ENCODE measurements at regions not wholly inside any gene's neighbourhood (a gene's known extent, or its start where the extent isn't known, plus 50 kb on each side); places are given as distances from the start of the nearest gene placed in this dataset.
"Not testable (repeated sequence)": the region's sequence is repeated elsewhere in the genome, so short reads cannot be mapped to it uniquely, and the experiment has no call there.

DNA sequence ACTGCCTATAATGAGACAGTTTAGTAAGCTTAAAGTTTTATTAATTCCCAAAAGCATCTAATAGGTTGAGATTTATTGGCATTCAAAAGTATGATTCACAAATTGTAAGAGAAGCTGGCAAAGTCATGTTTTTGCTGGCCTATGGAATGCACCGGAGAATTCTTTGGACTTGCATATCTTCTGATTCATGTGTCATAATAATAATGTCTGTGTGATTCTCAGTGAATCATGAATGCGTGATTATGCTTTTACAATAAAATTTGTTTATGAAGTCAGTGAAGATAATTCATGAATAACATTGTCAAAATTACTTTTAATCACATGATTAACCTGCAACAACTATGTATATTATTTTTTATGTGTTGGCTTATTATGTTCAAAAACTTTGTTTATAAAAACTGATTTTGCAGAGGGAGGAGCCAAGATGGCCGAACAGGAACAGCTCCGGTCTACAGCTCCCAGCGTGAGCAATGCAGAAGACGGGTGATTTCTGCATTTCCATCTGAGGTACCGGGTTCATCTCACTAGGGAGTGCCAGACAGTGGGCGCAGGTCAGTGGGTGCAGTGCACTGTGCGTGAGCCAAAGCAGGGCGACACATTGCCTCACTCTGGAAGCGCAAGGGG is 389.2 kb downstream of the SRGAP2C start:
- DNase-seq, result not testable (repeated sequence)

DNA sequence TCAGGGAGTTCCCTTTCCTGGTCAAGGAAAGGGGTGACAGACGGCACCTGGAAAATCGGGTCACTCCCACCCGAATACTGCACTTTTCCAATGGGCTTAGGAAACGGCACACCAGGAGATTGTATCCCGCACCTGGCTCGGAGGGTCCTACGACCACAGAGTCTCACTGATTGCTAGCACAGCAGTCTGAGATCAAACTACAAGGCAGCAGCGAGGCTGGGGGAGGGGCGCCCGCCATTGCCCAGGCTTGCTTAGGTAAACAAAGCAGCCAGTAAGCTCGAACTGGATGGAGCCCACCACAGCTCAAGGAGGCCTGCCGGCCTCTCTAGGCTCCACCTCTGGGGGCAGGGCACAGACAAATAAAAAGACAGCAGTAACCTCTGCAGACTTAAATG is 389.7 kb downstream of the SRGAP2C start:
- DNase-seq, result not testable (repeated sequence)

GRCh38 chr1:121582898-121583297 is 398.1 kb downstream of the SRGAP2C start:
- DNase-seq, result not testable (repeated sequence)

DNA sequence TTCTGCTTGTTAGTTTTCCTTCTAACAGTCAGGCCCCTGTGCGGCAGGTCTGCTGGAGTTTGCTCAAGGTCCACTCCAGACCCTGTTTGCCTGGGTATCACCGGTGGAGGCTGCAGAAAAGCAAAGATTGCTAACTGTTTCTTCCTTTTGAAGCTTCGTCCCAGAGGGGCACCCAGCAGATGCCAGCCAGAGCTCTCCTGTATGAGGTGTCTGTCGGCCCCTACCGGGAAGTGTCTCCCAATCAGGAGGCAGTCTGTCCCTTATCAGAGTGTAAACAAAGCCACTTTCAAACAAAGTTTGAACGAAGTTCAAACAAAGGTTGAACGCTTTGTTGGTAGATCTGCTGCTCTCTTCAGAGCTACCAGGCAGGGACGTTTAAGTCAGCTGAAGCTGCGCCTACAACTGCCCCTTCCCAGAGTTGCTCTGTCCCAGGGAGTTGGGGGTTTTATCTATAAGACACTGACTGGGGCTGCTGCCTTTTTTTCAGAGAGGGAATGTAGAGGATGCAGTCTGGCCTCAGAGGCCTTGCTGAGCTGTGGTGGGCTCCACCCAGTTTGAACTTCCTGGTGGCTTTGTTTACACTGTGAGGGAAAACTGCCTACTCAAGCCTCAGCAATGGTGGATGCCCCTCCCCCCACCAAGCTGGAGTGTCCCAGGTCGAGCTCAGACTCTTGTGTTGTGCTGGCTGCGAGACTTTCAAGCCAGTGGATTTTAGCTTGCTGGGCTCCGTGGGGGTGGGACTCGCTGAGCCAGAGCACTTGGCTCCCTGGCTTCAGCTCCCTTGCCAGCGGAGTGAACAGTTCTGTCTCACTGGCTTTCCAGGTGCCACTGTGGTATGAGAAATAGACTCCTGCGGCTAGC is 401.8 kb downstream of the SRGAP2C start:
- no peak for DNase-seq

GRCh38 chr1:121587230-121587569 is 402.4 kb downstream of the SRGAP2C start:
- DNase-seq, result no peak

GRCh38 chr1:121587777-121588176 is 403.0 kb downstream of the SRGAP2C start:
- DNase-seq, result no peak

GRCh38 chr1:121594096-121594495 is 409.3 kb downstream of the SRGAP2C start:
- no peak for DNase-seq

GRCh38 chr1:121595089-121595488 is 410.3 kb downstream of the SRGAP2C start:
- no peak for DNase-seq

- DNase-seq, result not testable (repeated sequence)
These were observed 420.2 kb downstream of the SRGAP2C start for GRCh38 chr1:121604843-121605444.

DNA sequence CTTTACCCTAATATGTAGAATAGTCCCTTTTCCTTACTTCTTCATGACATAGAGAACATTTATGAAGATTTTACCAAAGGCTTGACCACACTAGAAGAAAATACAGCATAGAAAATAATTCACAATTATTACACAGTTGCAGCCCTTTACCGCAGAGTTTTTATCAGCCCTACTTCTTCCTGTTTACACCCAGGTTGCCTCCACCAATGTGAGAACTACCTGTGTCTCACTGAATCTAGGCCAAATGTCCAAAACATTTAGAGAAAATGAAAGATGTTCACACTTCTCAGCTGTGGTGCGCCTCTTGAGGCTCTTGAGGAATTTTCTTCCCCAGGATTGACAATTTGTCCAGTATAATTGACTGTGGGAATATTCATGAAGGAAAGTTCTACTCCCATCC is 422.7 kb downstream of the SRGAP2C start:
- not testable (repeated sequence) for DNase-seq

Data from SIG-M5 (cell line).